DOHH2 (cell line): ENCODE measurements at regions not wholly inside any gene's neighbourhood (a gene's known extent, or its start where the extent isn't known, plus 50 kb on each side); places are given as distances from the start of the nearest gene placed in this dataset.

Experiments
- H3F3A ChIP-seq: fragments of 200-600 bp; sonication (generic), shearing (Covaris generic); 2 replicates; pipeline ENCODE4 v1.6.0; 2016; ENCODE audit warnings: antibody characterized with exemption, mild to moderate bottlenecking; ENCODE audit not compliant: control insufficient read depth, insufficient read depth
- H3K27ac ChIP-seq: fragments of 200-600 bp; sonication (generic); 2 replicates; pipeline ENCODE4 v1.5.1; 2014; ENCODE audit warnings: low read depth, mild to moderate bottlenecking, low read length, moderate library complexity
- H3K27me3 ChIP-seq: fragments of 200-600 bp; sonication (generic); 2 replicates; pipeline ENCODE4 v1.6.1; 2014; ENCODE audit warnings: mild to moderate bottlenecking, low read length, mixed read lengths; ENCODE audit not compliant: control insufficient read depth
- H3K36me3 ChIP-seq: fragments of 200-600 bp; sonication (generic); 2 replicates; pipeline ENCODE4 v1.6.1; 2014; ENCODE audit warnings: mild to moderate bottlenecking, low read length, moderate library complexity, mixed read lengths; ENCODE audit not compliant: control insufficient read depth
- H3K4me1 ChIP-seq: fragments of 200-600 bp; sonication (generic); 2 replicates; pipeline ENCODE4 v1.6.1; 2014; ENCODE audit warnings: mild to moderate bottlenecking, low read length, mixed read lengths; ENCODE audit not compliant: control insufficient read depth
- H3K4me2 ChIP-seq: fragments of 200-600 bp; sonication (generic); 2 replicates; pipeline ENCODE4 v1.6.0; 2014; ENCODE audit warnings: mild to moderate bottlenecking, low read length, moderate library complexity
- H3K4me3 ChIP-seq: fragments of 200-600 bp; sonication (generic); 2 replicates; pipeline ENCODE4 v1.5.1; 2014; ENCODE audit warnings: mild to moderate bottlenecking, low read length, mixed read lengths
- H3K79me2 ChIP-seq: fragments of 200-600 bp; sonication (generic); 2 replicates; pipeline ENCODE4 v1.6.1; 2014; ENCODE audit warnings: mild to moderate bottlenecking, low read length, mixed read lengths; ENCODE audit not compliant: control insufficient read depth
- H3K9me2 ChIP-seq: fragments of 200-600 bp; sonication (generic); replicated peaks from 2 replicates; pipeline ENCODE4 v1.6.1; 2014; ENCODE audit warnings: mild to moderate bottlenecking, low read length, mixed read lengths; ENCODE audit not compliant: control insufficient read depth
- H3K9me3 ChIP-seq: fragments of 200-600 bp; sonication (generic); 2 replicates; pipeline ENCODE4 v1.6.1; 2014; ENCODE audit warnings: antibody characterized with exemption, low read length, mixed read lengths; ENCODE audit not compliant: control insufficient read depth, insufficient read depth
- H4K20me1 ChIP-seq: fragments of 200-600 bp; sonication (generic); 2 replicates; pipeline ENCODE4 v1.6.0; 2014; ENCODE audit warnings: low read depth, mild to moderate bottlenecking, antibody characterized with exemption, low read length, moderate library complexity; ENCODE audit not compliant: control insufficient read depth, insufficient read depth
- EZH2phosphoT487 ChIP-seq: fragments of 200-600 bp; sonication (generic); IDR thresholded peaks from 2 replicates; pipeline ENCODE4 v1.6.1; 2017; ENCODE audit warnings: borderline replicate concordance, mild to moderate bottlenecking, antibody characterized with exemption, low read length, moderate library complexity, mixed read lengths
- TF ChIP-seq, protein P1 (sequence below): fragments of 200-600 bp; sonication (generic); IDR thresholded peaks from one replicate; pipeline ENCODE4 v1.5.1; 2014; ENCODE audit warnings: antibody characterized with exemption, mild to moderate bottlenecking, low read depth, low read length; ENCODE audit not compliant: poor library complexity, severe bottlenecking

DNA sequence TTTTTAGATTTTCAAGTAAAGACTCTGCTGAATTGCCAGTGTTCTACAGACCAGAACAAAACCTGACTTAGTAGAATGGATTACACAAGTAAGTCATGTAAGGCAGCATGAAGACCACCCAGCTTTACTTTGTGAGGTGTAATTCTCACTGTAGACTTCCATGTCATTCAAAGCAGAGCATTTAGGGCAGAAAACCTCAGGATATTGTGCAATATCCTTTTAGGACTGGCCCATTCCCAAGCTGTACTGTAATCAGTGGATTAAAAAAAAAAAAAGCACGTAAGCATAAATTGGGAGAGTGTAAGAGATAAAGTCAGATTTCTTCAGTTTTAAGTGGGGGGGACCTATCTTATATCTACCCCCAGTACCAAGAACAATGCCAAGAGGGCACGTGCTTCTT is 380.5 kb upstream of the PRMT6 start:
- Histone ChIP-seq H3K4me3 (no peak overlapping the region), H3K4me1 (no peaks in the 10 kb centered on the region), H3K9me3 (no peaks in the 10 kb centered on the region), H3F3A (no peaks in the 10 kb centered on the region), H3K36me3 (no peaks in the 10 kb centered on the region), H4K20me1 (no peaks in the 10 kb centered on the region), H3K4me2 (no peak overlapping the region), H3K79me2 (no peaks in the 10 kb centered on the region), H3K27me3 (no peaks in the 10 kb centered on the region), H3K27ac (no peak overlapping the region), H3K9me2 (no peaks in the 10 kb centered on the region)
- TF ChIP-seq, protein P1, sequence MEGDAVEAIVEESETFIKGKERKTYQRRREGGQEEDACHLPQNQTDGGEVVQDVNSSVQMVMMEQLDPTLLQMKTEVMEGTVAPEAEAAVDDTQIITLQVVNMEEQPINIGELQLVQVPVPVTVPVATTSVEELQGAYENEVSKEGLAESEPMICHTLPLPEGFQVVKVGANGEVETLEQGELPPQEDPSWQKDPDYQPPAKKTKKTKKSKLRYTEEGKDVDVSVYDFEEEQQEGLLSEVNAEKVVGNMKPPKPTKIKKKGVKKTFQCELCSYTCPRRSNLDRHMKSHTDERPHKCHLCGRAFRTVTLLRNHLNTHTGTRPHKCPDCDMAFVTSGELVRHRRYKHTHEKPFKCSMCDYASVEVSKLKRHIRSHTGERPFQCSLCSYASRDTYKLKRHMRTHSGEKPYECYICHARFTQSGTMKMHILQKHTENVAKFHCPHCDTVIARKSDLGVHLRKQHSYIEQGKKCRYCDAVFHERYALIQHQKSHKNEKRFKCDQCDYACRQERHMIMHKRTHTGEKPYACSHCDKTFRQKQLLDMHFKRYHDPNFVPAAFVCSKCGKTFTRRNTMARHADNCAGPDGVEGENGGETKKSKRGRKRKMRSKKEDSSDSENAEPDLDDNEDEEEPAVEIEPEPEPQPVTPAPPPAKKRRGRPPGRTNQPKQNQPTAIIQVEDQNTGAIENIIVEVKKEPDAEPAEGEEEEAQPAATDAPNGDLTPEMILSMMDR = no peak
- TF ChIP-seq EZH2phosphoT487 = no peak

DNA sequence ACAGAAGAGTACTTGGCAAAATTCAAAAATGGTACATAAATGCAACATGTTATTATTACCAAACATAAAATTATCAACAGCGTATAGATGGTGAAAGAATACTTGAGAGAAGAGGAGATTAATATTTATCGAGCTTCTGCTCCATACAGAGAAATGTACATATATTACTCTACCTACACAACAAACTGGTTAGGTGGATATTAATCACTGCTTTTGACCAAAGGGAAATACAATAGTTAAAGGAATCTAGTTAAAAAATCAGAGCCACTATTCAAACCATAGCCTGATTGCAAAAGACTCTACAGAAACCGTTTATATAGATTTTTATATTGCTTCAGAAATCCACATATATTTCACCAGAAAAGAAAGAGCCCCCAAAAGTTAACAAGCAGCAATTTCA is 379.3 kb upstream of the PRMT6 start:
- no peaks in the 10 kb centered on the region for H3K79me2 ChIP-seq
- H3K27ac ChIP-seq = no peak overlapping the region
- H3K4me3 ChIP-seq = no peak overlapping the region
- TF ChIP-seq EZH2phosphoT487 = no peak
- TF ChIP-seq, protein P1 = no peak
- H3K36me3 ChIP-seq = no peaks in the 10 kb centered on the region
- no peaks in the 10 kb centered on the region for H4K20me1 ChIP-seq
- H3K9me3 ChIP-seq = no peaks in the 10 kb centered on the region
- H3K4me1 ChIP-seq = no peaks in the 10 kb centered on the region
- H3K4me2 ChIP-seq = no peak overlapping the region
- no peaks in the 10 kb centered on the region for H3K9me2 ChIP-seq
- no peaks in the 10 kb centered on the region for H3F3A ChIP-seq
- no peaks in the 10 kb centered on the region for H3K27me3 ChIP-seq

DNA sequence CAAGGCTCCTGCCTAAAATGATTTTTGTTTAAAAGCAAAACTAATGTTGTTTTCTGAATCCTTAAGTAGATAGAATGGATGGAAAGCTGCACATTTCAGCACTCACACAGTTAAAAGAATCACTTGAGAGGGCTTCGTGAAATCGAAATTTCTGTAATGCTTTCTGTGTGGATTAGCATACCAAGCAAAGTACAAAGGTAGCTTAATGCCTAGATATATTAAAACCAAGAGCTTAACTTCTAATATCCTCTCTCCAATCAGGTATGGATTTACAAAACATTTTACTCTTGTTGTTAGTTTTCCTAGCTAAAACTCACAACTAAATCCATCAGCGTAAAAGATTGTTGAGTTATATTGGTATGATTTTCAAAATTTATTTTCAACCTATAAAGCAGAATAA is 378.8 kb upstream of the PRMT6 start:
- Histone ChIP-seq H3K9me2 (no peaks in the 10 kb centered on the region), H3K4me3 (no peak overlapping the region)
- TF ChIP-seq, protein P1 = no peak
- TF ChIP-seq EZH2phosphoT487 = no peak

More for the DNA sequence above, 378.8 kb upstream of the PRMT6 start:
- Histone ChIP-seq H3K27ac (no peak overlapping the region), H3F3A (no peaks in the 10 kb centered on the region), H4K20me1 (no peaks in the 10 kb centered on the region), H3K4me2 (no peak overlapping the region), H3K36me3 (no peaks in the 10 kb centered on the region), H3K9me3 (no peaks in the 10 kb centered on the region), H3K79me2 (no peaks in the 10 kb centered on the region), H3K27me3 (no peaks in the 10 kb centered on the region), H3K4me1 (no peaks in the 10 kb centered on the region)
